NCI-H82 treated with DMSO at 0.1 percent for 48 hours (cell line): ENCODE measurements at regions not wholly inside any gene's neighbourhood (a gene's known extent, or its start where the extent isn't known, plus 50 kb on each side); places are given as distances from the start of the nearest gene placed in this dataset.

Experiments
- DNase-seq: peaks from one replicate; lab custom pipeline; 2025; ENCODE audit not compliant: unreplicated experiment; lab: John Stamatoyannopoulos, UW

DNA sequence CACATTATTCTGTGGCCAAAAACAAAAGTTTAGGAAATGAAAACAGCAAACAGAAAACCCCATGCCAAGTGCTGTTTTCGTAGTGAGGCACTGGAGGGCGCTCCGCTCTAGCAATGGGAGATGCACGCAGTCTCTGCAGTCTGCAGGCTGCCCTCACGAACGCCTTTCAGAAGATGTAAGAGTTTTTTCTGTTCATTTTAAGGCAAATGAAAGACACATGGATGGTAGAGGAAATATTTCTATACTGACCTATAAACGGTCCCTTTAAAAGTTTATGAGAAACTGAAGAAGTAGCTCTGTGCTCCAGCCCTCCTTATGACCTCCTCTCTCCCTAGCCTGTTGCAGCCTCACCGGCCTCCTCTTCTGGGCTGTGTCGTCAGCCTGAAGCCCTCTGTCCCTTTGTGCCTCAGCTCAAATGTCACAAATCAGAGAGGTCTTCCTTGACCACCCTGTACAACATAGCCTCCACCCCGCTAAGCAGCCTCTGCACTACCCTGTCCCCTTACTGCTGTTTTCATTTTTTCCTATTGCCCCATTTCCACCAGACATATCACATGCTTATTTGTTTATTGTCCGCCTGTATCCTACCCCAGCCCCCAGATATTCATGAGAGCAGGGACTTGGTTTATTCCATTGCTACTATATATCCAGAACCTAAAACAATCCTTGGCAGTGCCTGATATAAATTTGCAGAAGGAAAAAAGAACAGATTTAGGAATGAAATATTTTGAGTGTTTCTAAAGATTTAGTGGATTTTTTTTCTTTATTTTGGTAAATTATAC is 116.4 kb downstream of the TM9SF2 start:
- no peak for DNase-seq

DNA sequence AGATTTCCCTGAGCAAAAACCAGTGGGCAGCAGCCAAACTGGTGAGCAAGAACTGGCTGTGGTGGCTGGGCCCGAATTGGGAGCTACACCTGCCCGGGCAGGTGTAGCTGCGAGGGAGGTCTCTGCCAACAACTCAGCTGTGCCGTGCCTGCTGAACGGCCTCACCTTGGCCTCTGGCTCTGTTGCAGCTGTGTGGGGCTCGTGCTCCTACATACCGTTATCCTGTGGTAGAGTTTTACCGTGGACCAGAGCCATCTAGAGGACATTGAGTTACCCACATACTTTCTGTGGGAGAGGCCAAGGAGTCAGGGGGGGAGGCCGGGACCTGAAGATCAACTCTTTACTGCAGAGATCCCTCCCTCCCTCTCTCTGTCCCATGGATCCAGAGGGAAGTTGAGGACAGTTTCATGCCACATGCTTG is 113.2 kb downstream of the TM9SF2 start:
- DNase-seq = peak; percentile 32
